Transverse colon (tissue), 4 donors: ENCODE measurements at regions not wholly inside any gene's neighbourhood (a gene's known extent, or its start where the extent isn't known, plus 50 kb on each side); places are given as distances from the start of the nearest gene placed in this dataset.

Experiments used
- DNase-seq: peaks from one replicate; pipeline ENCODE4 v3.0.0-alpha.2; 2019
- H3K27ac ChIP-seq, 4 donors: fragments of 200-600 bp; sonication (generic); 2 replicates each; pipeline ENCODE4 v1.5.1; 2016 to 2018; ENCODE audit warnings: inconsistent platforms in 4 of 4
- H3K27me3 ChIP-seq: fragments of 200-600 bp; sonication (generic); 2 replicates; pipeline ENCODE4 v1.5.1; 2017; ENCODE audit warnings: inconsistent platforms
- H3K36me3 ChIP-seq, 4 donors: fragments of 200-600 bp; sonication (generic); 2 replicates each; pipeline ENCODE4 v1.5.1; 2017 to 2019; ENCODE audit warnings: inconsistent platforms in 4 of 4
- H3K4me1 ChIP-seq, 4 donors: fragments of 200-600 bp; sonication (generic); 2 replicates each; pipeline ENCODE4 v1.5.1; 2017 to 2020; ENCODE audit warnings: inconsistent platforms in 4 of 4
- H3K4me3 ChIP-seq, 4 donors: fragments of 200-600 bp; sonication (generic); 1 replicate in 1 of 4; 2 replicates in 3 of 4; pipeline versions ENCODE4 v1.5.1 to v1.6.1; 2017 to 2019; ENCODE audit warnings: inconsistent platforms in 4 of 4
- H3K9me3 ChIP-seq, 2 donors: fragments of 200-600 bp; sonication (generic); 2 replicates each; pipeline ENCODE4 v1.5.1; 2017 to 2019; ENCODE audit warnings: inconsistent platforms in 2 of 2
- EP300 ChIP-seq: sonication (generic); formaldehyde crosslinking; IDR thresholded peaks from one replicate; pipeline ENCODE4 v1.6.1; 2017; ENCODE audit warnings: antibody characterized with exemption, low read depth
- POLR2A ChIP-seq: fragments of 450-650 bp; IDR thresholded peaks from one replicate; pipeline ENCODE4 v1.6.1; 2016; ENCODE audit warnings: antibody characterized with exemption, mild to moderate bottlenecking, moderate library complexity
- POLR2AphosphoS5 ChIP-seq, 3 donors: sonication (generic); formaldehyde crosslinking; IDR thresholded peaks; one replicate each; pipeline ENCODE4 v1.6.1; 2016; ENCODE audit warnings: antibody characterized with exemption in 3 of 3
- whole genome bisulfite sequencing, 2 donors: methylation state at CpG; one replicate each; pipeline ENCODE4 v1.1.5; 2018; ENCODE audit warnings: low coverage in 1 of 2; 5-methylcytosine and 5-hydroxymethylcytosine counted together
- in situ Hi-C, 4 donors: fragments of 200-750 bp; cut with MboI; loops; one replicate each; pipeline versions ENCODE4 v1.15.0 to v1.15.1; 2017; ENCODE audit warnings: low sequenced_read_pairs in 3 of 4, low pct_ligation_motif_present in 1 of 4, low pct_unique_long_range_greater_than_20kb in 1 of 4
- intact Hi-C: fragments of 100-400 bp; cut with DNase I; formaldehyde crosslinking; loops from one replicate; pipeline ENCODE4 v1.15.1; 2023; ENCODE audit warnings: low total_unique reads
- TF ChIP-seq, protein P1 (sequence below), 5 experiments: fragments of 200-600 bp in 3 of 5; fragments of 450-650 bp in 2 of 5; sonication (generic) in 3 of 5; IDR thresholded peaks; 1 replicate in 2 of 5; 2 replicates in 3 of 5; pipeline ENCODE4 v1.5.1; 2016 to 2017; ENCODE audit warnings: antibody characterized with exemption in 5 of 5, inconsistent platforms in 3 of 5, mild to moderate bottlenecking in 2 of 5, moderate library complexity in 1 of 5

DNA sequence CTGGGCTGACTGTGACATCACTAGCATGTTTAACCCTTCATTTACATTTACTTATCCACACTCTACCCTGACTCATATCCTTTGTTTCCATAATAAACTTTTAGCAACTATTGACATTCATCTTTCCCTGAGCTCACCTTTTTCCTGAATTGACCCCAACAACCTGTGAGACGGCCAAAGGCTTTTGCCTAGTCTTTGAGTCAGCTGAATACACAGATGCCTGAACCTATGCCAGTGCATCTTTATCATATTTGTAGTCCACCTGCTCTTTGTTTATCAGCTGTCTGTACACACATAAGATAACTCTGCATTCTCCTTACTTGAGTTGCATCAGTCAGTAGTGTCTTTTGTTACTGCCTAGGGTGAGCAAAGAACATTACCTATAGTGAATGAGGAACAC, 128.5 kb upstream of the HMHB1 start:
- TF ChIP-seq EP300 (no peak), POLR2AphosphoS5 (IDR thresholded peaks at IDR 0.05) (no peak), POLR2A (no peak)
- TF ChIP-seq, protein P1, sequence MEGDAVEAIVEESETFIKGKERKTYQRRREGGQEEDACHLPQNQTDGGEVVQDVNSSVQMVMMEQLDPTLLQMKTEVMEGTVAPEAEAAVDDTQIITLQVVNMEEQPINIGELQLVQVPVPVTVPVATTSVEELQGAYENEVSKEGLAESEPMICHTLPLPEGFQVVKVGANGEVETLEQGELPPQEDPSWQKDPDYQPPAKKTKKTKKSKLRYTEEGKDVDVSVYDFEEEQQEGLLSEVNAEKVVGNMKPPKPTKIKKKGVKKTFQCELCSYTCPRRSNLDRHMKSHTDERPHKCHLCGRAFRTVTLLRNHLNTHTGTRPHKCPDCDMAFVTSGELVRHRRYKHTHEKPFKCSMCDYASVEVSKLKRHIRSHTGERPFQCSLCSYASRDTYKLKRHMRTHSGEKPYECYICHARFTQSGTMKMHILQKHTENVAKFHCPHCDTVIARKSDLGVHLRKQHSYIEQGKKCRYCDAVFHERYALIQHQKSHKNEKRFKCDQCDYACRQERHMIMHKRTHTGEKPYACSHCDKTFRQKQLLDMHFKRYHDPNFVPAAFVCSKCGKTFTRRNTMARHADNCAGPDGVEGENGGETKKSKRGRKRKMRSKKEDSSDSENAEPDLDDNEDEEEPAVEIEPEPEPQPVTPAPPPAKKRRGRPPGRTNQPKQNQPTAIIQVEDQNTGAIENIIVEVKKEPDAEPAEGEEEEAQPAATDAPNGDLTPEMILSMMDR (IDR thresholded peaks at IDR 0.05): no peak
- Histone ChIP-seq H3K27ac (no peak overlapping the region), H3K36me3 (no peaks in the 10 kb centered on the region), H3K9me3 (no peaks in the 10 kb centered on the region), H3K27me3 (no peaks in the 10 kb centered on the region), H3K4me1 (no peaks in the 10 kb centered on the region), H3K4me3 (no peak overlapping the region)
- intact Hi-C loops (no loop called here), in situ Hi-C loops (no loop called here)
- DNase-seq: no peak
- 74 to 100% methylated on average over 1 of the region's 1 CpG for WGBS, 2 donors

DNA sequence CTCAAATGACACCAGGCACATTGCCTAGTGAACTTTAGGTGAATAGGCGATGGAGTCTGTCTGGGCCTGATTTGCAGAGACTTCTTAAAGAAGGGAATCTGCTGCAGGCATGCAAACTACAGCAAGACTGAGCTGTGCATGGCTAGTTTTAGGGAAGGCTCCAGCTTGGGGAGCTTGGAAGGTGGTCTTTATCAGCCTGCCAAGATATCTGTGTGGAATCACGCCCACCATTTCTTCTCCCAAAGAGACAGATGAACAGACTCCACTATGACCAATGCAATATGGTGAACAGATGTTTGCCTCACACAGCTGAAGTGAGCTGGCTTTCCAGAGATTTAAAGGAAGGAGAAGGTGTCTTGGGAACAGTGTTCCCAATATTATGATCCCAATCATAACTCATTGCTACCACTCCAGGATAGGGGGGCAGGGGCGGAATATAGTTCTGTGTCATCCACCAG, 129.0 kb upstream of the HMHB1 start:
- no peak for DNase-seq
- intact Hi-C loops: no loop called here
- in situ Hi-C loops: no loop called here

DNA sequence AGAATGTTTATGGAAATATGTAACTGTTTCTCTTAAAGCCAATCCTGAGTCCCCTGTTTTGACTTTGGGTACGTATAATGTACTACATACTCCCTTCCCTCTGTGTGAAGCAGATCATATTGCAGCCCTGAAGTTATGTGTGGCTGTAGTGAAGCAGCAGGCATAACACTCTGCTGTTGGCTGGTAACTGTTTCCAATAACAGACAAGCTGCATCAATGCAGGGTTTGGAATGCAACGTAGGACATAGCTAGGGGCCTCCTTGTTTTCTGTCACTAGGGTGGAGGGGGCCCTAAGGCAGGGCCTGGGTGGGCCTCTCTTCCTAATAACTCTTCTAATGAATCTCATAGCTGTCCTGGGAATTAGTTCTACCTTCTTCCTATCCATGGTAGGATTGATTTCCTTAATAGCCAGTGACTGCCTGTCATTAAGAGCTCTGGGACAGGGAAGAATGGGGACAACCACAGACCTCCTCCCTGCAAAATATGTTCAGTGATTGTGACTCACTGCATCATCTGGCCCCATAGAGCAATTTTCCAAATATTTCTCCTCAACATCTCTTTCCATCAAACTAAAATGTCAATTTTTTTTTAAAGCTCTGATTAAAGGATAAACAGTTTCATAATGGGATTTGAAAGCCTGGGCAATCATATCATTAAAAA, 129.6 kb upstream of the HMHB1 start:
- H3K27ac ChIP-seq: no peak overlapping the region
- H3K36me3 ChIP-seq: no peaks in the 10 kb centered on the region
- 61% methylated on average over 2 of the region's 2 CpGs; no CpG with 5 or more reads in 1 of the 2 donors for WGBS, 2 donors
- no peaks in the 10 kb centered on the region for H3K27me3 ChIP-seq
- intact Hi-C loops (no loop called here), in situ Hi-C loops (no loop called here)
- no peaks in the 10 kb centered on the region for H3K9me3 ChIP-seq
- TF ChIP-seq, protein P1 (IDR thresholded peaks at IDR 0.05): no peak
- TF ChIP-seq EP300: no peak
- no peak for TF ChIP-seq POLR2AphosphoS5 (IDR thresholded peaks at IDR 0.05)
- no peak for TF ChIP-seq POLR2A
- no peak overlapping the region for H3K4me3 ChIP-seq
- no peak for DNase-seq
- no peaks in the 10 kb centered on the region for H3K4me1 ChIP-seq

More for the DNA sequence above, 129.0 kb upstream of the HMHB1 start:
- no peaks in the 10 kb centered on the region for H3K36me3 ChIP-seq
- no peaks in the 10 kb centered on the region for H3K27me3 ChIP-seq
- no peaks in the 10 kb centered on the region for H3K9me3 ChIP-seq
- H3K27ac ChIP-seq: no peak overlapping the region
- H3K4me1 ChIP-seq: no peaks in the 10 kb centered on the region
- H3K4me3 ChIP-seq: no peak overlapping the region
- TF ChIP-seq, protein P1 (IDR thresholded peaks at IDR 0.05): no peak
- TF ChIP-seq EP300 (no peak), POLR2A (no peak), POLR2AphosphoS5 (IDR thresholded peaks at IDR 0.05) (no peak)
- 76 to 89% methylated on average over 1 to 3 of the region's 3 CpGs for WGBS, 2 donors

DNA sequence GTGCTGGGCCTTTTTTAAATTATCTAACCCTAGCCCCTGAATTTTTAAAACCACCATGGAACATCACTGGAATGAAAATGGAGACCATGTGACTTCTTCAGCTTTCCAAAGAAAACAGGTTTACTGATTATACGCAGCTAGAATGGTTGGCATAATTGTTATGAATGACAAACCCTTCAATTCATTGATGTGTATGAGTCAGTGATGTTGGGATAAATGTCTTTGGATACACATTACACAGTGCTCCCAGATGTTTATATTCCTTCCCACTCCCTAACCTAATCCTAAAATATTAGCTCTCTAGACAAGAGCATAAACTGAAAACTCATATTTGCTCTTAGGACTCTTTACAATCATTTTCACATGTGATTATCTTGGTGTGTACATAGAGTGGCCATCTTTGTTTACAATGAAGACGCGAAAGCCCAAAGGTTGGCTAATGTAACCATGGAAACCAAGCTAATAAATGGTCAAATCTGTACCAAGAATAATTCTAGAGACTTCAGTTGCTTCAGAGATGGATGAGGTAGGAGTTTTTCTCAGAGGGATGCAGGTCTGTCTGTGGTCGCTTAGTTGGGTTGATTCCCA, 131.2 kb upstream of the HMHB1 start:
- intact Hi-C loops (no loop called here), in situ Hi-C loops (no loop called here)
- H3K27me3 ChIP-seq: no peaks in the 10 kb centered on the region
- no peak for DNase-seq
- H3K36me3 ChIP-seq: no peaks in the 10 kb centered on the region
- no peaks in the 10 kb centered on the region for H3K9me3 ChIP-seq
- H3K4me1 ChIP-seq: no peaks in the 10 kb centered on the region
- TF ChIP-seq POLR2A (no peak), POLR2AphosphoS5 (IDR thresholded peaks at IDR 0.05) (no peak), EP300 (no peak)
- TF ChIP-seq, protein P1 (IDR thresholded peaks at IDR 0.05): no peak
- H3K4me3 ChIP-seq: no peak overlapping the region
- 83 to 88% methylated on average over 2 to 4 of the region's 4 CpGs for WGBS, 2 donors
- no peak overlapping the region for H3K27ac ChIP-seq
